ENCODE measurements at regions not wholly inside any gene's neighbourhood (a gene's known extent, or its start where the extent isn't known, plus 50 kb on each side); places are given as distances from the start of the nearest gene placed in this dataset.

DNA sequence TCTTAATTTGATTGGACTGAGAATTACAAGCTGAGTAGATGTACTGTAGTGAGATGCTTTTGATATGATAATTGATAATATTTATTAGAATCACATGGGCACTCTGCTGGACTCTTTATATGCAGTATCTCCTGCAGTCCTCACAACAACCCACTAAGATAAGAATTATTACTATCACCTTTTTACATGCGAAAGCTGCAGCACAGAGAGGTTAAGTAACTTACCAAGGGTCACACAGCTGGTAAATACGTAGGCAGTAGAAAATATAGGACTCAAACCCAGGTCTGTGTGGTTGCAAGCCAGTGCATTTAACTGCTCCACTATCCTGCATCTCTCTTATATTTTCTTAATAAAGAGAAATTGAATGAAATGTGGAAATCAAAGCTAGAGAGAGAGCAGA is 392.8 kb upstream of the RORA start:
- DNase-seq = no peak

DNA sequence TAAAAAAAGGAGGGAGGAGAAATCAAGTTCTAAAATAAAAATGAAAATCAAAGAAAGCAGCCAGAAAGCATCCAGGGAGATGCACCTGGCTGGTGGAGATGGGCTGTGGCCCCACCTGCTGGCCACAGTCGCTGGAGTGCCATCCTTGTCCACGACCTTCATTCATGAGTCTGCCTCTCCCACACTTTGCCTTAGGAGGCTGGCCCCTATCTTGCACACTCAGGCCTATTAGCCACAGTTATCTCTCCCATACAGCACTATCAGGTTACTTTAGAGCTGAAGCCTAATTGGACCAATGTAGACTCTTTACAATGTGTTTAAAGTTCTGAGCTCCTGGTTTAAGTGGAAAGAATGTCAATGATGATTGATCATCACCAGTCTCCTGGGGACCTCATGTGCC is 392.0 kb upstream of the RORA start:
- no peak for DNase-seq

DNA sequence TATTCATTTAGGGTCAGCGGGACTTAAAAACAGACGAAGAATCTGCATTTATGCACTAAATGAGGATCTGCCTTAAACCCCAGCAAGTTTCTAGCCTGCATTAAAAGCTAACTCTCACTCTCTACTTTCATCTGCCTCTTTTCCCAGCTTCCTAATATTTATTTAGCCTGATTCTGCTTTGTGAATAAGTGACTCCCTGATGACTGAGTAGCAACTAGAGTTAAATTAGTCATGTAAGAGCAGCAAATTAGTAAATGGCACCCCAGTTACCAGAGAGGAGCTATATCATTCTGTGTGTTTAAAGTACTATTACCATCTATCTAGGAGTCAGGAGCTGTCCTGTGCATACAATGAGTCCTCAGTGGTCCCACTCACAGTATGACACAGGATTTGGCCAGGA is 391.0 kb upstream of the RORA start:
- DNase-seq = no peak

DNA sequence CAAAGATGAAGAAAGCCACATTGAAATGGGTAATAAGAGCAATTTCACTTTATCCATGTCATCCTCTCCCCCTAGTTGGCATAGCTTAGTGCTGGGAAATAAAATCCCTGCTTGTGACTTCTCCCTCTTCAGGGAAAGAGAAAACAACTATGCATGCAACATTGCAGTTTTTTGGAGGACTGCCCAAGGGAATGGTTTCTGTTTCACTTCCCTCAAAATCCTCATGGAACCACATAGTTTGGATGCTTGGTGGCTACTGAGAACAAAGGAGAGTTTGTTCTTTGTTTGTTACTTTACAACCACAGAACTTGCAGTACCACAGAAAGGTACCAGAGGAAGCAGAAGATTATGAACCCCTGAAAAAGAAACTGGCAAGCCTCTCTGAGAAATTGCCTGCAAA is 384.6 kb upstream of the RORA start:
- DNase-seq = no peak

DNA sequence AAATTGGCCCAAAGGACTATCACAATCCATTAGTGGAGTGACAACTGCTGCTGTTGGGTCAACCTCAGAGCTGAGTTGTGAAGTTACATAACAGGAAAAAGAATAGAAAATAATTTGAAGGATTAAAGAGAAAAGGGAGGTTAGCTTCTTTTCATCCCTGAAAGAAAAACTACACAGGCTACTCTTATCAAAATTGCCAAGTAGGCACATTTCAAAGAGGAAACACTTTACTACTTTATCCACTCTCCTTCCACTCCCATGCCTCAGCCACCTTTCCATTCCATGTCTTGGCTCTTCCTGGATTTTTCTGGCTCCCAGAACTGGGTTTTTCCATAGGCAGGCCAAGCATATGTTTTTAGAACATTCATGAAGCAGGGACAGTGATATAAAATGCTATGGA is 384.0 kb upstream of the RORA start:
- DNase-seq = no peak

DNA sequence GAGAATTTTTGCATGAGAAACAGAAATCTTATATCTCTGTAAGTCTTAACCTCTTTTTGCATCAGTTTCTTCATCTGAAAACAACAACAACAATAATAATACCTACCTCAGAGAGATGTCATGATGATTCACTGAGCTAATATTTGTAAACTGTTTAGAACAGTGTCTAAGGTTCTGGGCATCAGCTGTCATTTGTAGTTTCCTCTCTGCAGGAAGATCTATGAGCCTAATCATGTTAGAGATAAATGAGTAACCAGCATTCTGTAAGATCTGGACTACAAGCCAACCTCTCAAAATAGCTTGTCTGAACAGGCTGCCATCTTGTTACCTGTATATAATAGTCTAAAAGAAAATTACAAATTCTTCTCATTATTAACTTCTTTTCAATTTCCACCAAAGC is 383.0 kb upstream of the RORA start:
- no peak for DNase-seq

DNA sequence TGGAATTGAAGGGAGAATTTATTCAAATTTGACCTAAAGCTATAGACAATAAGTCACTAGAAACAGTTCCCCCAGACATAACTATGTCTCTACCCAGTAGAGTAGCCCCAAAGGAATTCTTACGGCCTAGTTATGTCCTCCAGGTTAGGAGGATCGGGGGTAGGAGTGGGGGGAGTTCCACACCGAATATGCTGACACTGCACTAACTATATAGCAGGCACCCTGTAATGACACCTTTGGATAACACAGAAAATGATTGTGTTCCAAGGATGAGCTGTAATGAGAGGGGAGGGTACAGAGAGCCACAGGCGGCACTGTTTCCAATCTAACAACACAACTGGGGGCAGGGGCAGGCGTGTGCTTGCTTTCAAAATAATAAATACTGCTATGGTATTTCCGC is 376.2 kb upstream of the RORA start:
- DNase-seq = no peak

DNA sequence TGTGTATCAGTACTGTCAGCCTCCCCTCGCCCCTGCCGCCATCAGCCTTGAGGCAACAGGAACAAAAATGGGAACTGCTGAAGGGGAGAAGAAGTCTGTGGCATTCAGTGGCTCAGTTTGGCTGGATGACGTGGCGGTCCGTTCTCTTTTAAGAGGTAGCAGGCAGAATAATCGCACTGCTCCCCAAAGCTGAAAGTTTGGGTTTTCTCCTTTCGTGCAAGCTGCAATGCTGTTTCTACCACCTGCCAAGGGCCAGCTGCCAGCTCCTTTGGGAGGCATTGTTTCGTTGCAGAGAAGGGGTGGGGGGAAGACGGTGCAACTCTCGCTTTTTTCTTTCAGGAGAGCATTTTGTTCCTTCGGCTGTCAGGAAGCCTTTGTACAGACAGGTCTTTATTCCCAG is 369.6 kb upstream of the RORA start:
- DNase-seq = no peak

DNA sequence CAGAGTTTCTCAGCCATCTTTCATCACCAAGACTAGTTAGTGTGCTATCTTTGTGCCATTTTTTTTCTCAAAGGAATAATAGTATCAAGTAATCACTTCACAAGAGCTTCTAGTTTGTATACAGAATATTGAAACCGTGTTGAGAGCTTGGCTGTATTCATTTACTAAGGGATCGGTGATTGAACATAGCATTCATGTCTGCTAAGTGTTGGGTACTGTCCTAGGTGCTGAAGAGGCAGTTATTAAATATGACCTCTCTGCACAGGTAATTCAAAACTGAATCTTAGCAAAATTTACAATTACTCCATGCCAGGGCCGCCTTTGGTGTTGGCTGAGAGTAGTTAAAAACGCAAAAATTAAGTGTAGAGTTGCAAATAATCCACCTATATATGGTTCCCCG is 355.3 kb upstream of the RORA start:
- no peak for DNase-seq

DNA sequence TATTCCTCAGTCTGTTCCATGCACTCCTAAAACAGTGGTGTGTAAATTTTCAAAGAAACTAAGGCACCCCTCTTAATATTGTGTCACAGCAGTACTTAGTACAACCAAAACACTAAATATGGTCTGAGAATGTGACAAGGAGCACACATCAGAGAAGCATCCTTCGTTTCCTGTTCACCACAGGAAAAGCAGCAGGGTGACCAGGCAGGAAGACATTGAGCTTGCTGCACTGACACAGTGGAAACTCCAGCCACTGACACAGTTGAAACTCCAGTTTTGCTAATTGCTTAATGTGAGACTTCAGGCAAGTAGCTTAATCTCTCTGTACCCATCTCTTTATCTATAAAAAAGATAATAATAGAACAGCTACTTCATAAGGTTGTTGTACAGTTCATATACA is 353.0 kb upstream of the RORA start:
- DNase-seq = no peak

DNA sequence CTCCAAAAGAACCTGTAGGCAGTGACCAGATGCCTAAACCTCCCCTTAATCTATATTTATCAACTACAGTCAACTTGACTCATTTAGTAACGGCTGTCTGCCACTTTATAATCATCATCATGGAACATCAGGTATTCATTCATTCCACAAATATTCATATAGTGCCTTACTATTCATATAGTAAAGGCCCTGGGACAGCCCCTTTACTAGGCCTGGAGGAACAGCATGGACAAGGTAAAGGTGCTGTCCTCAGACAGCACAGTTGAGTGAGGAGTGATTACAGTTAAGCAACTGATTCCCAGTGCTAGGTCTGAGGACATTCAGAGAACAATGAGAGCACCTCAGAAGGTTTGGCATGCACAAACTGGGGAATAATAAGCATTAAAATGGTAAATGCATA is 346.5 kb upstream of the RORA start:
- no peak for DNase-seq

DNA sequence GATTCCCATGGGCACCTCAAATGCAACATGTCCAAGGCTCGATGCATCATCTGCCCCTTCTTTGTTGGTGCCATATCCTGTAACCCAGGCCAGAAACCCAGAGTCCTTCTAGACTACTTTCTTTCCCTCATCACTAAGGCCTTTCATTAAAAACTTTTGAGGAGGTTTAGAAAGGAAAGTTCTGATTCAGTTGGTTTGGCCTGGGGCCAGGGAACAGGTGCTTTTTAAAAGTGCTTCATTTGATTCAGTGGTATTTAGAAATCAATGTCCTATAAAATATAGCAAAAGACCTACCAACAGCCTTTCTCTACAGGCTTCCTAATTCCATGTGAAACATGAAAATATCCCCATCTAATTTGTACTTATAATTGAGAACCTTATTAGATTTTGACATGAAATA is 341.9 kb upstream of the RORA start:
- no peak for DNase-seq

DNA sequence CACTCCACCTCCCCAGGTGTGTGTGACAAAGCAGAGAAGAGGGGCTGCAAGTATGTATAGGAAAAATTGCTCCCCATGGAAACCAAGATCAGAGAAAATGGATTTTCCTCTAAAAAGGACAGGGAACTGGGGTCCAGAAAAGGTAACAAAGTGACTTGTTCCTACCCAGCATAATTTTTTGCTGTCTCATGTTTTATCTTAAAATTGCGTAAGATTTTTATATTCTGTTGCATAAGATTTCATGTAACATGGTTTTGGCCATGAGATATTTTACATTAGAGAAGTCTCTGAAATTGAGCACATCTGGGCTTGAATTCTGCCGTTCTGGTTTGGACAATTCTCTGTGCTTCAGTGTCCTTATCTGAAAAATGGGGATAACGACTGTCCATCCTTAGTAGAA is 335.7 kb upstream of the RORA start:
- no peak for DNase-seq

DNA sequence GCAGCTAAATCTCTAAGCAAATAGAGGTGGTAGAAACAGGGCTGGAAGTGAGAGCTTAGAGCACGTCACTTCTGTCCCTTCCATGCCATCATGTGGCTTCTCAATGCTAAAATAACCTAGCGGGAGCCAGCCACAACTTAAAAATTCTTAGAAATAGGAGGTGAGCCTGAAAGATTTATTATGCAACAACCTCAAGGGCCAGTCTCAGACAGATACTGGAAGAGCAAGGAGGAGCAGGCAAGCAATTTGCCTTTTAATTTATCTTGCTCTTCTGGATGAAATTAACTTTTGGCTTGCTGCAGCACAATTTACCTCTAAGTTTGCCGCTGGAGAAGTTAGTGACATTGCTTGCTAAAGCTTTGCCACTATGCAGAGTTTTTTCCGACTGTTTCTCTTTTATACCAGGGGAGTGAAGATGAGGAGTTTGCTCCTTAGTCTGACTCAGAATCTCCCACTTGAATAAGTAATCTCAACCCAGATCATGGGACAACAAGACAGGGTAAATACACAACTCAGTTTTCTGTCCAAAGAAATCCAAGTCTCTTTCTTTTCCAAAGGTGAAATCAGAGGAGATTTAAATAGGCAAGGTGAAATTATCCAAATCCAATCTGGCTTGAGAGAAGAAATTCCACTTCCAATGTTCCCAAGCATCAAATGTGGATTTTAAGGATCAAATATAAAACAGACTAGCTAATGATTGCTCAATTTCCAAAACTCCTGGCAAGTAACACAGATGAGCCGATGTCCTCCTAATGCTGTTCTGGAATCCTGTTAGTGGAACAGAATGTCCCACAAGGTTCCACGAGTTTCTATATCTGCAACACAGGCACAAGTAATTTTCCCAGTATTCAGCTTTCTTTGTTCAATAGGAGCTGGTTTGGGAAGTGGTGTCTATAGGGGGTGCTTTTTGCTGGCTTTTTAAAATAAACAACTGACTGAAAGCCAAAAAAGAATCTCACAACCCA is 329.4 kb upstream of the RORA start:
- DNase-seq = no peak

DNA sequence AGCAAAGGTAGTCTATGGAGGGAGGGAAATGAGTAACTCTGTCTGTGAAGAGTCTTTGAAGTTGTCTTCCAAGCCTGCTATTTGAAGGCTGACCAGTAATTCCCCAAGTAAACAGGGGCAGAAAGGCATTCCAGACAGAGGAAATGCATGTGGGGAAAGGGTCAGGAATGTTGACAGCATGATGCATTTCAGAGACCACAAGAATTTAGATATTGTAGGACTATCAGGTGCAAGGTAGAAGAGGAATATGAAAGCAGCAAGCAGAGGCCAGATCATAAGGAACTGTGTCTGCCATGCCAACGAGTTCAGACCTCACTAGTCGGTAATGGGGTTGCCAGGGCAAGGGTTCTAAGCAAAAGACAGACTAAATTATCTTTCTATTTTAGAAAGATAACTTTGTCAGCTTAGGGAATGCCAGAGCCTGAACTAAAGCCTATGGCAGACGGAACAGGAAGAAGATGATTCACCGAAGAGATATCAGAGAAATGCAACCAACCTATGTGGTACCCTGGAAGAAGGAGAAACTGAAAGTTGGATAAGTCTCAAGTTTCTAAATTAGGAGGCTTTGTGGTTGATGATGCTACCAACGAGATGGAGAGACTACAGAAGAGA is 327.0 kb upstream of the RORA start:
- peak; percentile 50 for DNase-seq

DNA sequence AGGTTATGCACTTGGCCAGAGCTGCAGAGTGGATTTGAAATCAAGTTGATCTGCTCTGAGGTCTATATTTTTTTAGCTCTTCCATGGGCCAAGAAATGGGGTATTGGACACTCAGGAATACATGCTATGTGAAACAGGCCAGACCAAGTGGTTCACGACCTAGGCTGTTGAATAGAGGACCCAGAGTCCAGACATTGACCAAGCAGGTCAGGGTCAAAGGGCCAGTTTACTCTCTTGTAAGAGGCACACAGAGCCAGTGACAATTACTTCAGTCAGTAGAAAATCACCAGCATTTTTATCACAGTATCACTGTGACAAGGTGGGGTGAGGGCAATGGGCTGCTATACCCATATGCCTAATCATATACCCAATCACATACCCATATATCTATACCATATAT is 320.6 kb upstream of the RORA start:
- no peak for DNase-seq

DNA sequence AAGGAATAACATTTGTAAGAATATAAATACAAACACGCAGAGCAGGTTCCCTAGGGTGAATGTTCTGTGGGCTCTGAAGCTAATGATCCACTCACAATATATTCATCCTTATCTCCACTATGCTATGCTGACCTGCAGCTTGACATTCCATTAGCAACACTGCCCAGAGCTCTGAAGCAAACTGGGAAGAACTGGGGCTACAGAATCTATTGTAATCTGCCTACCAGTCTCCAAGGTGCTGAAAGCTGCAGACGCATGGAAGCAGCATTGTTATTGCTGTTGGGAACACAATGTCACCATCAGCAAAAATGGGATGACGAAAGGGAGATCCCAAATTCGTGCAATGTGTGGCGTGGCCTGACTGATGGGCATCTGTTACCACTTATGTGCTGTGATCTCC is 316.7 kb upstream of the RORA start:
- DNase-seq = no peak

DNA sequence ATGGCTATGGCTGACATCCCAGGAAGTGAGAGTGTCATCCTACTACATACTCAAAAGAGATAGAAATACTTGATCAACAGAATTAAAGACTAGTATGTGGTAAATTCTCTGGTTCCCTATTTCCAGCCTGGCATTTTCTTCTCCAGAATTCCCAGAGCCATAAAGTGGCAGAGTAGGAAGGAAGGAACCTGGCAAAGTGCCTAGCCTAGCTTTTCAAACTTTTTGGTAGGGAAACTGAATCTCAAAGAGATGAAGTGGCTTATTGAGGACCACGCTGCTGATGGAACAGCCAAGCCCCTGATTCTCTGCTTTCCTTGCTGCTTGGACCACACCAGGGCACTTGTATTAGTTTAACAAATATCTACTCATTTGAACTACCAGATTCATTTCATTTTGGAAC is 312.4 kb upstream of the RORA start:
- no peak for DNase-seq

DNA sequence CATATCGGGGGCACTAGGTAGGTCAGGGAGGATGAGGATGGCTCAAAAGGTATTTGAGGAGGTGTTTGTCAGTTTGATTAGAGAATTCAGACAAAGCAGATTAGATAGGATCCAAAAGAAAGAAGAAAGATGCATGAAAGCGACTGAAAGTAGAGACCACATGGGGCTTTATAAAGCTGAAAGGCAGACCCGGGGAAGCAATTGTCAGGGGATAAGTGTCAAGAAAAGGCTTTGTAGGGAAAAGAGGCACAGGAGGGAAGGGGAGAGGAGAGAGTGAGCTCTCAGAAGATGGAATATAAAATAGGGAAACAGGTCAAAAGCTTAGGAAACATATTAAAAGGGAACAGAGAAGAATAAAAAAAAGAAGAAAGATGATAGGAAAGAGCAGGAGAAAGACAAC is 308.2 kb upstream of the RORA start:
- DNase-seq = no peak

DNA sequence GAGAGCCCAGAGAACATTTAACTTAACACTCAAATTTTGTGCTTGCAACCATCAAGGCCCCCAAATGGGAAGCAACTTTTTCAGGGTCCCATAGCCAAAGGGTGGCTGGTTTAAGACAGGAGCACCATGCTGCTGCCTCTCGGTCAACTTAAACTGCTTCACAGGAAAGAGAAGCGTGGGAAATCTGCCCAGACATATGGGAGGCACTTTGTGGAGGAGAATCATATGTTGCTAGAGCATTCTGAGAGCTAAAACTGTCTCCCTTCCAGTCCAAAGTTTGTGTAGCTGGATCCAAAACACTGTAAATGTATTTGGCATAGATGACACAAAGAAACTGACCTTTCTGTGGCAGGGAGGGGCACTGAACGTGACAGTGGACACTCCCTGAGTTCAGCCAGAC is 305.9 kb upstream of the RORA start:
- DNase-seq = no peak

DNA sequence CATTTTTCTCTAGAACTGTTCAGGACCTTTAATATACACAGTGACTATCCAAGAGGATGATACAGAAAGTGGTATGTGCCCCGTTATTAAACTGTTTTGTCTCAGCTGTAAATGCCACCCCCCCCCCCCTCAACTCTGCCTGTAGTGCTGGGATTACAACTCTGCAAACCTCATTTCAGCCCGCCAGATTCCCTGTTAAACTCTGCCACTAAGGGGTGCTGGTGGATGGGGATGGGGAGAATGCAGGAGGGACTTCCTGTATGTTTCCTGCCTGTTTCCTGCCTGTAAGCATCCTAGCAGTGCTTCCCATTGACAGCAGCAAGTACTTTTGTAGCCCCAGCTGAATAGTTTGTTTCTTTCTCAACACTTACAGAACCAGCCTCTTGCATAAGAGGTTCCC is 301.7 kb upstream of the RORA start:
- DNase-seq = peak; percentile 42

DNA sequence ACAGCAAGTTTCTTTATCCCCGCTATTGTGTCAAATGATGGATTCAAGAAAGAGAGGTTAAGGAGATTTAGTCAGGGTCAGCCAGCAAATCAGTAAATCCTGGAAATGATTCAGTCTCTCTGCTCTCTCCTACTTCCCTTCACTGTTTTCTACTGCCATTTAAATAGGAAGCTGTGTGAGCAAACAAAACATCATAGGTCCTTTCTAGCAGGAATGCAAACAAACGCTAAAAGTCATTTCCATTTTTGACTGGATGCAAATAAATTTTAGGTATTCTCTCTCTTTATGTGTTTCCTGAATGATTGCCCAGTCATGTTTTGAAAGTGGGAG is 299.4 kb upstream of the RORA start:
- no peak for DNase-seq

DNA sequence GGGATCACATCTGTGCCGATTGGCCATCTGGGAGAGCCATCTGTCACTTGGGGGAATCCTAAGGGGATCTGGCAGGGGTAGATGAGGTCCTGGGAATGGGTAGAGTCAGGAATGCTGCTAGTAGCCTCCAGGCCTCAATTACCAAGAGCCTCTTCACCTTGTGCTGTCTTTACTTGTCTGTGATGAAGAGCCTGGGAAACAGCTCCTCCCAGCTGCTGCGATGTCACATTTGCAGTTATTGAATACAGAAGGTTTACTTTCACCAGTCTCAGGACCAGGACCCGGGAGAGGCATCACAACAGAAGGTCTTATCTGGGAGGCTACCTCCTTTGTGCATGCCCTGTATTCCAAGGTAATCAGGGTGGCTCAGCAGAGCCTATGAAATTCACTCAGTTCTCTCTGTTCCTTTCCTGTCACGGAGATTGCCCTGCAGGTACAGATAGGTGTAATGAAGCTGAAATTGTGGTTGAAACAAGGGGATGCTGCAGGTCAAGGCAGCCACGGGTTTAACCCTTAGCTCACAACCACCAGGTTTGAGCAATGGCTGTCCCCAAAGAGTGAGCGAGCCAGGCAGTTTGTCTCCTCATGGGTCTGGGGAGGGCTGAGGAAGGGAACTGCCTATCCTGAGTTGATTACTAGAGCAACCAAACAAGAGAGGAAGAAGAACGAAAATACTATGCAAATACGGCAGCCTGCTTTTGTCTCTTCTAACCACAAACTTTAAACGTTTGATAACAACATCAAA is 298.9 kb upstream of the RORA start:
- no peak for DNase-seq

DNA sequence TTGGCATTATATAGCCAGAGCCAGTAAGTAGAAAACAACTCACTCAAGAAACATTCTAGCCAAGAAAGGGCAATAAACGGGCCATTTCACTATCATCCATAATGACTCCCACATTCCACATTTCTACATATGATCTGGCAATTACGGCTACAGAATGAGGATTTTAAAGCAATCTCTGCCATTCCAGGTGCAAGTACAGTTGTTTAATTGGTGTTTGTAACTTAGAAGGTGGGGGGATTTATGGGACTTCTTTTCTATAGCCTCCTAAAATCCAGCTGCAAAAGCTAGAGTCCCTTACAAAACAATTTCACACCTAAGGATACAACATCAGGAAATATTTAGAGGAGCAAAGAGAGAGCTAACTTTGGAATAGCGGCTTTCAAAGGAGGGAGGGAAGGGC is 295.4 kb upstream of the RORA start:
- no peak for DNase-seq

Measured in HCEC 1CT (cell line).